Left lung (tissue), 4 donors: ENCODE measurements at regions not wholly inside any gene's neighbourhood (a gene's known extent, or its start where the extent isn't known, plus 50 kb on each side); places are given as distances from the start of the nearest gene placed in this dataset.

Experiments used
- ATAC-seq: fragments of 200-7000 bp; cut with Tn5 transposase; one replicate; pipeline ENCODE4 v1.9.1; 2020; ENCODE audit warnings: moderate library complexity
- DNase-seq, 4 donors: peaks; one replicate each; pipeline ENCODE4 v3.0.0-alpha.2; 2013 to 2020
- H3K27ac ChIP-seq, 2 donors: fragments of 200-600 bp; sonication (generic) in 1 of 2; one replicate each; pipeline versions ENCODE4 v1.5.0 to v1.8.0; 2020 to 2021
- H3K27me3 ChIP-seq, 2 donors: fragments of 200-600 bp; sonication (generic) in 1 of 2; one replicate each; pipeline versions ENCODE4 v1.5.0 to v1.8.0; 2020 to 2021
- H3K36me3 ChIP-seq, 2 donors: fragments of 200-600 bp; sonication (generic) in 1 of 2; one replicate each; pipeline versions ENCODE4 v1.5.0 to v1.8.0; 2020 to 2021
- H3K4me1 ChIP-seq, 2 donors: fragments of 200-600 bp; one replicate each; pipeline ENCODE4 v1.8.0; 2021
- H3K4me3 ChIP-seq, 2 donors: fragments of 200-600 bp; sonication (generic) in 1 of 2; one replicate each; pipeline versions ENCODE4 v1.5.0 to v1.8.0; 2020 to 2021; ENCODE audit warnings: mild to moderate bottlenecking in 1 of 2
- H3K9me3 ChIP-seq, 2 donors: fragments of 200-600 bp; sonication (generic) in 1 of 2; one replicate each; pipeline versions ENCODE4 v1.5.0 to v1.8.0; 2020 to 2021
- CTCF ChIP-seq, 2 donors: fragments of 200-600 bp; sonication (generic) in 1 of 2; IDR thresholded peaks; one replicate each; pipeline versions ENCODE4 v1.5.0 to v1.8.0; 2021; ENCODE audit warnings: antibody characterized with exemption in 2 of 2
- intact Hi-C, 2 donors: fragments of 100-400 bp; cut with DNase I; formaldehyde crosslinking; loops; one replicate each; pipeline versions ENCODE4 v1.11.2 to v1.14.2; 2022
- donor health status: DM: no; HTN: yes; CAD: no.
- donor health status: DM: no; HTN: no; CAD: no.

- intact Hi-C loops = no loop called here
- no peak overlapping the region for H3K4me3 ChIP-seq
- H3K4me1 ChIP-seq = no peaks in the 10 kb centered on the region
- no peaks in the 10 kb centered on the region for H3K36me3 ChIP-seq
- no peak for TF ChIP-seq CTCF (IDR thresholded peaks at IDR 0.05)
- H3K27me3 ChIP-seq = no peaks in the 10 kb centered on the region
- H3K9me3 ChIP-seq = no peaks in the 10 kb centered on the region
- peak; percentile 82 for ATAC-seq
- peak overlapping the region in 1 of 2 donors; percentile 59 for H3K27ac ChIP-seq
- DNase-seq = peak in 3 of 4 donors; percentile 69 to 89 (median 76)
Measured at GRCh38 chr5:154627698-154628678, 127.2 kb upstream of the LARP1 start.

- TF ChIP-seq CTCF (IDR thresholded peaks at IDR 0.05) = no peak
- ATAC-seq = peak; percentile 31
- Histone ChIP-seq H3K27me3 (no peaks in the 10 kb centered on the region), H3K27ac (peak overlapping the region in 1 of 2 donors; percentile 39), H3K9me3 (no peaks in the 10 kb centered on the region), H3K4me3 (no peak overlapping the region), H3K36me3 (no peaks in the 10 kb centered on the region), H3K4me1 (no peaks in the 10 kb centered on the region)
- intact Hi-C loops = no loop called here
- DNase-seq = no peak
Measured at GRCh38 chr5:154626876-154627557, 128.2 kb upstream of the LARP1 start.

- no peak overlapping the region for H3K27ac ChIP-seq
- H3K36me3 ChIP-seq = no peaks in the 10 kb centered on the region
- no peaks in the 10 kb centered on the region for H3K9me3 ChIP-seq
- H3K4me1 ChIP-seq = no peaks in the 10 kb centered on the region
- TF ChIP-seq CTCF (IDR thresholded peaks at IDR 0.05) = no peak
- DNase-seq (no peak), ATAC-seq (no peak)
- no peaks in the 10 kb centered on the region for H3K27me3 ChIP-seq
- intact Hi-C loops = no loop called here
- H3K4me3 ChIP-seq = no peak overlapping the region
Measured at GRCh38 chr5:154625031-154625430, 130.1 kb upstream of the LARP1 start.

- H3K4me3 ChIP-seq = no peak overlapping the region
- TF ChIP-seq CTCF (IDR thresholded peaks at IDR 0.05) = no peak
- DNase-seq (no peak), ATAC-seq (no peak)
- no peaks in the 10 kb centered on the region for H3K36me3 ChIP-seq
- H3K27ac ChIP-seq = no peak overlapping the region
- H3K4me1 ChIP-seq = no peaks in the 10 kb centered on the region
- H3K27me3 ChIP-seq = no peaks in the 10 kb centered on the region
- H3K9me3 ChIP-seq = no peaks in the 10 kb centered on the region
- intact Hi-C loops = no loop called here
Measured at GRCh38 chr5:154624341-154624740, 130.8 kb upstream of the LARP1 start.

GRCh38 chr5:154620411-154620810 lies 134.8 kb upstream of the LARP1 start:
- intact Hi-C loops = no loop called here
- H3K4me3 ChIP-seq = no peak overlapping the region
- H3K27ac ChIP-seq = no peak overlapping the region
- peaks cover 0 to under 1% of the 10 kb centered on the region in 2 donors for H3K27me3 ChIP-seq
- no peaks in the 10 kb centered on the region for H3K9me3 ChIP-seq
- DNase-seq (no peak), ATAC-seq (no peak)
- no peaks in the 10 kb centered on the region for H3K4me1 ChIP-seq
- H3K36me3 ChIP-seq = no peaks in the 10 kb centered on the region
- TF ChIP-seq CTCF (IDR thresholded peaks at IDR 0.05) = no peak
